HK-2 (cell line): ENCODE measurements at regions not wholly inside any gene's neighbourhood (a gene's known extent, or its start where the extent isn't known, plus 50 kb on each side); places are given as distances from the start of the nearest gene placed in this dataset.

Source experiments
- DNase-seq: peaks from one replicate; pipeline ENCODE4 v3.0.0-alpha.2; 2018; ENCODE audit not compliant: unreplicated experiment

DNA sequence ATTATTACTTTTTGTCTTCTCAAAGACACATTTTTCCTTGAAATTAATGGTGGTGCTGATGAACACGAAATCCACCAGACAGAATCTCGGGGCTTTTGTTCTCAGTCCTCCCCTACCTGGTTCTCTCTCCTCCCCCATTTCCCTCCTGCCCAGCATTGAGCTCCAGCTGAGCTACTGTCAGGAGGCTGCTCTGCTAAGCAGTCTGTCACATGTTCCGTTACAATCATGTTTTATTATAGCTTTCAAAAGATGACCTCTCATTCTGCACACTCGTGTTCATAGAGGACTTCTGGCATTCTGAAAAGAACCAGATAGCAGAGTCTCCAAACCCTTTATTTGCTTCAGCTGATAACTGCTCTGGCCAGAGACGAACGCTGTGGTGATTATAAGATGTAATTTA, 732.5 kb upstream of the RBFOX1 start:
- DNase-seq = no peak

DNA sequence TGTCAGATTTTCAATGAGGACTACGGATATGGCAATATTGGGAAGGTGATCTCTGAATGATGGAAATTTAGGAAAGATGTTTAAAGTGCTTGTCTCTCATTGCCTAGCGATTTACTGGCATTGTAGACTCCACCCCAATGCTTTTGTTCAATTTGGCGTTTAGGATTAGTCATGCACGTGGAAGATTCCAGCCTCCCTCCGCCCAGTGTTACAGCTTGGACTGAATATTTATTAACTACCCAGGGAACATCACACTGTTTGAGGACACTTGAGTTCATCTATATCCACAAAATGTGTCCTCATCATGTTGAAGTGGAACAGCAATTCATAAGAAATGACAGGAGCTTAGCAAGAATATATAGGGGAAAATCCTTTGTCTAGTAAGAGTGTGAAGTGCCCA, 738.8 kb upstream of the RBFOX1 start:
- DNase-seq = no peak

GRCh38 chr16:6576606-6577005, 756.0 kb upstream of the RBFOX1 start:
- no peak for DNase-seq

- no peak for DNase-seq
Observed at GRCh38 chr16:6576113-6576512, 756.5 kb upstream of the RBFOX1 start.

DNA sequence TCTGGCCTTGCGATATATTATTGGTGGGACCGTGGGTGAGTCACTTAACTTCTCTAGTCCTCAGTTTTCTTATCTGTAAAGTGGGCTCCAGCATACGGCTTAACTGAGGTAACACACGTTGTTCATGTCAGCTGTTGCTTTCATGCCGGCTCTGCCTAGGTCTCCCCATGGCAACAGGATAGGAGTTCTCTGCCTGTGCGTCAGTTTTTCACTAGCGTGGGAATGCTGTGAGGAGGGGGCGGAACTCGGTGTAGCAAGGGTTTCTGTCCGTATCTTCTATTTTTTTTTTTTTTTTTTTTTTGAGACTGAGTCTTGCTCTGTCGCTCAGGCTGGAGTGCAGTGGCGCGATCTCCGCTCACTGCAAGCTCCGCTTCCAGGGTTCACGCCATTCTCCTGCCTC, 758.5 kb upstream of the RBFOX1 start:
- no peak for DNase-seq

GRCh38 chr16:6573577-6573976, 759.1 kb upstream of the RBFOX1 start:
- no peak for DNase-seq

DNA sequence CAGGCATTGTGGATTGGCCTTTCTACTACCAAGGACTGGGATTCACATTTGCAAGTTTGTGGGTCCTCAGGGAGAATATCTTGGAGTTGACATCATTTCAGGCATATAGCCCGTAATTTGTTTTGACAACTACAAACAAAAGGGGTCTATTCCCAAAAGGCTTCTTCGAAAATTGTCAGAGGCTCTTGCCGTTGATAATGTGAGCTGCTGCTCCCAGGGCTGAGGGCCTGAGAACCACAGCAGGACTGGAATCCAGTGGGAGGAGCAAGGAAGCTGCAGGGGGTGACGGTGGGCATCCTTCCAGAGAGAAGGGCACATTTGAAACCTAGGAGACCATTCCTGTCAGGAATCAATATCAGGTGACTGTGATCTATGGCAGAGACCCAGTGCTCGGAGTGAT, 761.6 kb upstream of the RBFOX1 start:
- DNase-seq = no peak

- no peak for DNase-seq
Observed at GRCh38 chr16:6570530-6570929, 762.1 kb upstream of the RBFOX1 start.

GRCh38 chr16:6562986-6563385, 769.7 kb upstream of the RBFOX1 start:
- DNase-seq = no peak

- DNase-seq = no peak
Observed at GRCh38 chr16:6560306-6561100, 772.1 kb upstream of the RBFOX1 start.

DNA sequence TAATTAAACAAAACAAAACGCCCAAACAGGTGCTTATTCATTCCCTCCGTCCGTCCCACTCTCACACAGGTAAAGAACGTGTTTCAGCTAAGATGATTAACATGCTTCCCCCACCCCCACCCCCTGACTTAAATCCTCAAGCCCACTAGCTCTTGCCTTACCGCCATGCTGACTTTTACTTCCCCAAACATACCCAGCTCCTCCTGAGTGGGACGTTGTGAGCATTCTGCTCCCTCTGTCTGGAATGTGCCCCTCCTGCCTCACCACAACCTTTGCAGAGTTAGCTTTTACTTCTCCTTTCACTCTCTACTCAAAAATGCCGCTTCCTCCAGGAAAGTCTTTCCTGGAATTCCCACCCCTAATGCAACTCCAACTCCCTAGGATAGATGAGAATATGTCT, 774.0 kb upstream of the RBFOX1 start:
- DNase-seq = no peak

GRCh38 chr16:6558126-6558525, 774.5 kb upstream of the RBFOX1 start:
- DNase-seq = no peak

GRCh38 chr16:6557353-6558023, 775.2 kb upstream of the RBFOX1 start:
- no peak for DNase-seq

DNA sequence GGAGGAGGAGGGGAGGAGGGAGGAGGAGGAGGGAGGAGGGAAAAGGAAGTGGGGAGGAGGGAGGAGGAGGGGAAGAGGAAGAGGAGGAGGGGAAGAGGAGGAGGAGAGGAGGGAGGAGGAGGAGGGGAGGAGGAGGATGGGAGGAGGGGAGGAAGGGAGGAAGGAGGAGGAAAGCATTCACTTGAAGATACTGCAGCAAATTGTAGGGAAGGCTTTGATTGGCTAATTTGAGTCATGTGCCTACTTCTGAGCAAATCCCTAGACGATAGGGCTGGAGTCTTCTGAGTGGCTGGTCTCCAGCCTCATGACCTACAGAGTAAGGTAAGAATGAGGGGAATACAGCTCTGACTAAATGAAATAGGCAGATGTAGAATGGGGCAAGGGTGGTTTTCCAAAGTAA, 783.2 kb upstream of the RBFOX1 start:
- DNase-seq = no peak

DNA sequence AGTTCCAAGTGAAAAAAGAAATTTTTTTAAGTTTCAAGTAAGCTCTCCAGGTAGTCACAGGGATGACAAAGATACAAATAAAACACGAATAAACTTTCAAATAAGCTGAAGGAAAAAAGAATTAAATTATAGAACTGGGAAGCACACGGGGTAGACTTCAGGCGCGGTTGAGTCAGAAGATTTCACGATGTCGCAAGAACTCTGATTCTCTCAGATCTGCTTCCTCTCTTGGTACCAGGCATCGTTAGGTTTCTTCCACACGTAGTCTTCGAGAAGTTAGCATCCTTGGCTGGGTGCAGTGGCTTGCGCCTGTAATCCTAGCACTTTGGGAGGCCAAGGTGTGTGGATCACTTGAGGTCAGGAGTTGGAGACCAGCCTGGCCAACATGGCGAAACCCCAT, 784.1 kb upstream of the RBFOX1 start:
- no peak for DNase-seq

DNA sequence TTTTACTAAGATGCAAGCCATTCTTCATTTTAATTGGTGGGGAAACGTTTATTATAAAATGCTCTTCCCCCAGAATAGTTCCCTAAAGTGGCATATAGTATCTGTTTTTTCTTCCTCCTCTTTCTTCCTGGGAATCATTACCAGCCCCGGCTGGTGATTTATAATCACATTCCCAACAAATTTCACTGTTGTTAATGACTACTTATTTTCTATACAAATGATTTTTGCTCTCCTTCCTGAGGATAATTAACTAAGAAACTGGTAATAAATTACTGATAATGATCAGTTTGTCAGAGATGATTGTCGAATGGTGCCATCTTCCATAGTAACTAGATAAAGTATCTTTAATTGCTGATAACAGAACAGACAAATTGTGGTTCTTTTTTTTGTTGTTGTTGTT, 785.5 kb upstream of the RBFOX1 start:
- no peak for DNase-seq

GRCh38 chr16:6545329-6545728, 787.3 kb upstream of the RBFOX1 start:
- DNase-seq = no peak

DNA sequence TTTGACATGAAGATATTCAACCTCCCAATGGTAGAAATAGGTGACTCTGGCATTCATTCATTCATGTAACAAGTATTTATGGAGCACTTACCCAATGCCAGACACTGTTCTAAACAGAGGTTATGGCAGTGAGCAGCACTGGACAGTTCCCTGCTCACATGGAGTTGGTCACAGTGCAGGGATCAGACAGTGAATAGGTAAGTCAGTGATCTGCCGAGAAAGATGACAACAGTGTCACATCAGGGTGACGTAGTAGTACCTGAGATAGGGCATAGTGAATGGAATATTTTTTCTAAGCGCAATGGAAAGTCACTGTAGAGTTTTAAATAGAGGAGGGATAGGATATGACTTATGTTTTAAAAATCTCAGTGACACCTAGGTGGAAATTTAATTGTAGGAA, 791.4 kb upstream of the RBFOX1 start:
- DNase-seq = no peak

DNA sequence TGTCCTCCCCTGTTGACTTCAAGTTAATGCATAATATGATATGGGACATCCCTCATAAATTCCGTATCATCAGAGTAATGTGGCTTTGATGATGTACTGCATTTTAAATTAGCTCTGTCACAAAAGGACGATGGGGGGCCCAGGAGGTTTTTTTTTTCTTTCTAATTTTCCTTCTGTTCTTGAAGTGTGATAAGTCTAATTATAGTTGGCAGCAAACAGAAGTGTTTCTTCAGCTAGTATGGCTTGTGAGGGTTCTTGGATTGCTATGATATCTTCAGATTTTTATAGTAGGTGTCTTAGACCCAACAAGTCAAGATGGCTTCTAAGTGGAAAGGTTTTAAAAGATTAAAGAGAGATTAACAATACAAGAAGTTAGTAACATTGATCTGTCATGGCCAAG, 796.2 kb upstream of the RBFOX1 start:
- no peak for DNase-seq

DNA sequence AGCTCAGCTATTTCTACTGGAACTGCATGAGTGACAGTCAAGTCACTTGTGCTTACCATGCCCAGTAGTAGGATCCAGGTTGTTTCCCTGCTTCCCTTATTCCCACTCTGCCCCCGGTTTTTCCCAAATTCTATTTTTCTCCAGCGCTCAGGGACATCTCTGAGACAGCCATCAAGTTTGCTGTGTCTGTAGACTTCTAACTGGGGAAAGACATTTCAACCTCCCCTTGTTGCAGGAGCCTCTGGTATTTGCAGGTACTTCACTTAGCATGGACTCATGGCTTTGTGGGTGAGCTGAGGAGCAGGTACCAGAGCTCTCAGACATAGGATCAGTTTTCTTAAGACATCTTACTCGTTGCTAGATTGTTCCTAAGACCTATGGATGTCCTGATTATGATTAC, 801.6 kb upstream of the RBFOX1 start:
- DNase-seq = no peak

DNA sequence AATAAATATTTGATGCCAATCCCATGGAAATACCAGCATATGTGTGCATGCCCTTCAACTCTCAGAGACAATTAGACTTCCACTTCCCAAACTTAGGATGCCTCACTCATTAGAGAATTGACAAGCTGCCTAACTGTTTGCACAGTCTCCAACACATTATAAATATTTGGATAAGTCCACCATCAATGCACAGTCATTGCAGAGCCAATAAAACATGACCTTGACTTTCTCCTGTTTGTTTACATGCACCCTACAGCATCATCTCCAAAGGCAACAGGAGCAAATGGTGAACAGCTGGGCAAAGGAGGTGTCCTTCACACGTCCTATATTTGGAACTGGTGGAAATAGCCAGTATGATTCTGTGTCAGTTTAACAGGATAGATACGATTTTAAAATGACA, 804.4 kb upstream of the RBFOX1 start:
- no peak for DNase-seq

- DNase-seq = no peak
Observed at GRCh38 chr16:6527646-6528045, 805.0 kb upstream of the RBFOX1 start.

DNA sequence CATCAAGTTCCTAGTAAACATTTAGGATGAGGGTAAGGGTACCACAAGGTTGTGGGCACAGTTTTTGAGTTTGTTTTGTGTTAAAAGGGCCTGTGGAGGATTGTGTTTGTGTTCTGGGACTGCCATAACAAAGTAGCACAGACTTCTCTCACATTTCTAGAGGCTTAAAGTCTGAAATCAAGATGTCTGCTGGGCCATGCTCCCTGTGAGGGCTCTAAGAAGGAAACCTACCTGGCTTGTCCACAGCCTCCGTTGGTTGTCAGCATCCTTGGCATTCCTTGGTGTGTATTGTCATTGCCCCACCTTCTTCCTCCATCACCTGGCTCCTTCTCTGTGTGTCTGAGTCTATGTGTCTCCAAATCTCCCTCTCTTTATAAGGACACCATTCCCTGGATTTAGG, 808.1 kb upstream of the RBFOX1 start:
- DNase-seq = no peak
